OCI-LY7 (cell line): ENCODE measurements at regions not wholly inside any gene's neighbourhood (a gene's known extent, or its start where the extent isn't known, plus 50 kb on each side); places are given as distances from the start of the nearest gene placed in this dataset.
"Not testable (repeated sequence)": the region's sequence is repeated elsewhere in the genome, so short reads cannot be mapped to it uniquely, and the experiment has no call there.

Experiments used
- BruUV-seq: library from RNA; stranded (reverse); fragments of 400-500 nt; replicated peaks from 2 replicates; lab custom pipeline; 2021; lab: Mats Ljungman, UMichigan
- CTCF ChIA-PET: fragments of 300-600 bp; sonication (Branson Sonifier 250); formaldehyde crosslinking; loops from one replicate; lab custom pipeline; 2022; ENCODE audit warnings: antibody characterized with exemption; ENCODE audit not compliant: unreplicated experiment; lab: Charles Lee
- POLR2A ChIA-PET: fragments of 300-600 bp; sonication (Branson Sonifier 250); formaldehyde crosslinking; loops from one replicate; lab custom pipeline; 2022; ENCODE audit warnings: antibody characterized with exemption; lab: Charles Lee
- DNase-seq: peaks from one replicate; pipeline ENCODE4 v3.0.0-alpha.2; 2015; ENCODE audit warnings: low spot score
- H2AFZ ChIP-seq: fragments of 200-600 bp; sonication (generic), shearing (Covaris generic); 2 replicates; pipeline ENCODE4 v1.6.1; 2014; ENCODE audit warnings: mild to moderate bottlenecking, antibody characterized with exemption, low read length, moderate library complexity
- H3K27ac ChIP-seq: fragments of 200-600 bp; sonication (generic); 2 replicates; pipeline ENCODE4 v1.5.1; 2014; ENCODE audit warnings: mixed run types, low read depth, mild to moderate bottlenecking, moderate library complexity, low read length, inconsistent platforms; ENCODE audit not compliant: poor library complexity, severe bottlenecking
- H3K36me3 ChIP-seq: fragments of 200-600 bp; sonication (generic); 2 replicates; pipeline ENCODE4 v1.6.1; 2014; ENCODE audit warnings: mild to moderate bottlenecking, antibody characterized with exemption, low read length, moderate library complexity, mixed read lengths; ENCODE audit not compliant: insufficient read depth
- H3K4me1 ChIP-seq: fragments of 200-600 bp; sonication (generic); 2 replicates; pipeline ENCODE4 v1.5.1; 2014; ENCODE audit warnings: mild to moderate bottlenecking, low read length; ENCODE audit not compliant: insufficient read depth, poor library complexity, severe bottlenecking
- H3K4me2 ChIP-seq: fragments of 200-600 bp; sonication (generic); 2 replicates; pipeline ENCODE4 v1.6.1; 2014; ENCODE audit warnings: mild to moderate bottlenecking, low read length
- H3K4me3 ChIP-seq: fragments of 200-600 bp; sonication (generic); 2 replicates; pipeline ENCODE4 v1.5.1; 2014; ENCODE audit warnings: mild to moderate bottlenecking, low read depth, low read length; ENCODE audit not compliant: poor library complexity, severe bottlenecking
- H3K79me2 ChIP-seq: fragments of 200-600 bp; sonication (generic); 2 replicates; pipeline ENCODE4 v1.6.1; 2016; ENCODE audit warnings: low read depth, mild to moderate bottlenecking, low read length, moderate library complexity, mixed read lengths; ENCODE audit not compliant: insufficient read depth
- H3K9me2 ChIP-seq: fragments of 200-600 bp; sonication (generic); 2 replicates; pipeline ENCODE4 v1.6.1; 2016; ENCODE audit warnings: mild to moderate bottlenecking, low read length, mixed read lengths; ENCODE audit not compliant: insufficient read depth
- H3K9me3 ChIP-seq: fragments of 200-600 bp; sonication (generic); 2 replicates; pipeline ENCODE4 v1.6.1; 2014; ENCODE audit warnings: mild to moderate bottlenecking, mixed run types, low read length, mixed read lengths
- H4K20me1 ChIP-seq: fragments of 200-600 bp; sonication (generic); 2 replicates; pipeline ENCODE4 v1.6.1; 2014; ENCODE audit warnings: mild to moderate bottlenecking, antibody characterized with exemption, low read length, moderate library complexity, mixed read lengths; ENCODE audit not compliant: insufficient read depth
- CTCF ChIP-seq: fragments of 200-600 bp; sonication (generic); conservative IDR thresholded peaks from 2 replicates; pipeline ENCODE4 v1.5.1; 2014; ENCODE audit warnings: mild to moderate bottlenecking, antibody characterized with exemption, low read length, moderate library complexity, mixed read lengths
- EZH2phosphoT487 ChIP-seq: fragments of 200-600 bp; sonication (generic); IDR thresholded peaks from 2 replicates; pipeline ENCODE4 v1.6.1; 2018; ENCODE audit warnings: low read depth, borderline replicate concordance, mild to moderate bottlenecking, mixed run types, antibody characterized with exemption, low read length, moderate library complexity, mixed read lengths
- intact Hi-C: fragments of 100-400 bp; cut with micrococcal nuclease; formaldehyde crosslinking; loops from one replicate; pipeline ENCODE4 v1.10.0; 2022; ENCODE audit not compliant: unreplicated experiment

DNA sequence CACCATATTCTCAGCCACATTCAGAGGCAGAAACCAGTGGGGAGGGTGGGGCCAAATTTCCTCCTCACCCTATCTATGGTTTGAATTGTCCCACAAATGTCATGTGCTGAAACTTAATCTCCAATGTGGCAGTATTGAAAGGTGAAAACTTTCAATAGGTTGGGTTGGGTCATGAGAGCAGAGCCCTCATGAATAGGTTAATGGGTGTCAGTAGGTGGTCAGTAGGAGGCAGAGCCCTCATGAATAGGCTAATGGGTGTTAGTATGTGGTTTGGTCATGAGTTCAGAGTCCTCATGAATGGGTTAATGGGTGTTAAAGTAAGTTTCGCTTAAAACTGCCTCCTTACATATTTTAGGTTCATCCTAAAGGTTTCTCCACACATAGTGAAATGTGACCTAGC is 170.0 kb downstream of the FCRL5 start:
- CTCF ChIA-PET = no interaction called here
- no TSS peak for BruUV-seq
- TF ChIP-seq CTCF (no peak), EZH2phosphoT487 (no peak)

DNA sequence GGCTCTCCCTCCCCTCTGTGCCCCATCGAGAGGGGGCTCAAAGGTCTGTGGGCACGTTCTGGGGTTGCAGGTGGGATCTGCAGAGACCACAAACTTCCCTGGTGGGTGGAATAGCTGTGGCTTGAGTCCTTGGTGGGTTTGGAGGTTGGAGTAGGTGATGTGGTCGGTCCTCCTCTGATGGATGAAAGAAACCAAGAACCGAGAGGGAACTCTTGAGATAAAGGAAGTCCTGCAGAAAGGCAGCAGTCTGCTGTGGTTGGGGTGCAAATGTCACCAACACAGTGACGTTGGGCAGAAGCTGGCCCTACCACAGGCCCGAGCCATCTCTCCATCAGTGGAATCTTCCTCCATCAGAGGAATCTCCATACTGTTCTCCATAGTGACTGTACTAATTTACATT is 171.8 kb downstream of the FCRL5 start:
- ChIA-PET CTCF (no interaction called here), POLR2A (no interaction called here)
- intact Hi-C loops = no loop called here
- H3K9me2 ChIP-seq = no peaks in the 10 kb centered on the region
- no peaks in the 10 kb centered on the region for H3K36me3 ChIP-seq
- H3K79me2 ChIP-seq = no peaks in the 10 kb centered on the region
- TF ChIP-seq CTCF (no peak), EZH2phosphoT487 (no peak)
- DNase-seq = no peak
- no peak overlapping the region for H3K4me2 ChIP-seq
- H2AFZ ChIP-seq = no peak overlapping the region
- BruUV-seq = no TSS peak
- H3K4me1 ChIP-seq = no peaks in the 10 kb centered on the region
- H4K20me1 ChIP-seq = no peaks in the 10 kb centered on the region
- no peak overlapping the region for H3K27ac ChIP-seq
- H3K4me3 ChIP-seq = no peak overlapping the region
- H3K9me3 ChIP-seq = no peaks in the 10 kb centered on the region

More for the DNA sequence above, 170.0 kb downstream of the FCRL5 start:
- intact Hi-C loops = no loop called here
- Histone ChIP-seq H2AFZ (no peak overlapping the region), H3K4me1 (no peaks in the 10 kb centered on the region), H4K20me1 (no peaks in the 10 kb centered on the region), H3K9me2 (no peaks in the 10 kb centered on the region), H3K27ac (no peak overlapping the region), H3K4me3 (no peak overlapping the region), H3K36me3 (no peaks in the 10 kb centered on the region), H3K9me3 (no peaks in the 10 kb centered on the region), H3K4me2 (no peak overlapping the region), H3K79me2 (no peaks in the 10 kb centered on the region)
- DNase-seq = no peak
- POLR2A ChIA-PET = interaction anchor here (1.5 kb wide), 1 partner anchor 12 kb away, joined by 4 read pairs; no protein-coding TSS in a partner anchor

GRCh38 chr1:157377280-157377713 is 175.0 kb downstream of the FCRL5 start:
- peak overlapping the region; percentile 21; the same call in 1 of the 2 replicates for H3K4me2 ChIP-seq
- BruUV-seq, H3K4me3 ChIP-seq, H3K9me2 ChIP-seq, H3K4me1 ChIP-seq, H3K9me3 ChIP-seq, H4K20me1 ChIP-seq, H3K27ac ChIP-seq, H3K36me3 ChIP-seq, POLR2A ChIA-PET, H3K79me2 ChIP-seq, CTCF ChIA-PET: not testable (repeated sequence)
- intact Hi-C loops = loop anchor here (1.0 to 10.0 kb wide), 4 partner anchors 113 to 748 kb away; partner anchors contain the start of gene FCRL2
- TF ChIP-seq CTCF = peak; percentile 89
- peak; percentile 55 for DNase-seq
- H2AFZ ChIP-seq = peak overlapping the region; percentile 49; the same call in 1 of the 2 replicates
